ENCODE measurements at regions not wholly inside any gene's neighbourhood (a gene's known extent, or its start where the extent isn't known, plus 50 kb on each side); places are given as distances from the start of the nearest gene placed in this dataset.

DNA sequence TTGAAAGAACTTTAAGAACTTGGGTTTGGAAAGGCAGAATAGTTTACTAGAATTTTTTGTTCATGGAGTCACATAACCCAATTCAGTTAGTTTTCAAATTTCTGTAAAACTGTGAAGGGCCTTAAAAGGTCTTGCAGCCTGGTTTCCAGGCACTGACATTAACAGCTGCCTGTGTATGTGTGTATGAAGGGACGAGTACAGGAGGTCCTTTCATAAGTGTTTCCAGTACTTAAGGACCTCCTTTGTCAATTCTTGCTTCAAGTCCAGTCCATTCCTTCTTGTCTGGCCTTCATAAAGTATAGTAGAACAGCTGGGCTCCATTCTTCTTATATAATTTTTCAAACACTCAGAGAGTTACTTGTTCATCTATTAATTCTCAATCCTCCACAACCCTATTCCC is 136.5 kb downstream of the NR4A2 start:
- no peak for DNase-seq
- intact Hi-C loops (cut with micrococcal nuclease): no loop called here
- Histone ChIP-seq H3K4me1 (ENCODE audit: control insufficient read depth, insufficient read depth, low read length) (no peaks in the 10 kb centered on the region), H3K27me3 (ENCODE audit: control insufficient read depth, insufficient read depth, low read length) (peaks cover 7% of the 10 kb centered on the region), H3K36me3 (ENCODE audit: control insufficient read depth, insufficient read depth, low read length) (no peaks in the 10 kb centered on the region), H3K4me3 (ENCODE audit: low read length) (no peak overlapping the region), H3K9me3 (ENCODE audit: control insufficient read depth, insufficient read depth, low read length) (no peaks in the 10 kb centered on the region), H3K27ac (ENCODE audit: low read length) (no peak overlapping the region)
- Mint-ChIP-seq H3K4me3 (no peak overlapping the region), H3K4me1 (no peaks in the 10 kb centered on the region), H3K9me3 (no peaks in the 10 kb centered on the region), H3K27ac (no peak overlapping the region), H3K36me3 (no peaks in the 10 kb centered on the region), H3K27me3 (ENCODE audit: low read depth in 2 of 2) (peaks cover 0 to 12% of the 10 kb centered on the region in 2 donors)
- TF ChIP-seq, protein P1, sequence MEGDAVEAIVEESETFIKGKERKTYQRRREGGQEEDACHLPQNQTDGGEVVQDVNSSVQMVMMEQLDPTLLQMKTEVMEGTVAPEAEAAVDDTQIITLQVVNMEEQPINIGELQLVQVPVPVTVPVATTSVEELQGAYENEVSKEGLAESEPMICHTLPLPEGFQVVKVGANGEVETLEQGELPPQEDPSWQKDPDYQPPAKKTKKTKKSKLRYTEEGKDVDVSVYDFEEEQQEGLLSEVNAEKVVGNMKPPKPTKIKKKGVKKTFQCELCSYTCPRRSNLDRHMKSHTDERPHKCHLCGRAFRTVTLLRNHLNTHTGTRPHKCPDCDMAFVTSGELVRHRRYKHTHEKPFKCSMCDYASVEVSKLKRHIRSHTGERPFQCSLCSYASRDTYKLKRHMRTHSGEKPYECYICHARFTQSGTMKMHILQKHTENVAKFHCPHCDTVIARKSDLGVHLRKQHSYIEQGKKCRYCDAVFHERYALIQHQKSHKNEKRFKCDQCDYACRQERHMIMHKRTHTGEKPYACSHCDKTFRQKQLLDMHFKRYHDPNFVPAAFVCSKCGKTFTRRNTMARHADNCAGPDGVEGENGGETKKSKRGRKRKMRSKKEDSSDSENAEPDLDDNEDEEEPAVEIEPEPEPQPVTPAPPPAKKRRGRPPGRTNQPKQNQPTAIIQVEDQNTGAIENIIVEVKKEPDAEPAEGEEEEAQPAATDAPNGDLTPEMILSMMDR (IDR thresholded peaks at IDR 0.05): no peak
- WGBS (ENCODE audit: insufficient coverage): 55% methylated on average over 1 of the region's 1 CpG
- no peak for ATAC-seq

DNA sequence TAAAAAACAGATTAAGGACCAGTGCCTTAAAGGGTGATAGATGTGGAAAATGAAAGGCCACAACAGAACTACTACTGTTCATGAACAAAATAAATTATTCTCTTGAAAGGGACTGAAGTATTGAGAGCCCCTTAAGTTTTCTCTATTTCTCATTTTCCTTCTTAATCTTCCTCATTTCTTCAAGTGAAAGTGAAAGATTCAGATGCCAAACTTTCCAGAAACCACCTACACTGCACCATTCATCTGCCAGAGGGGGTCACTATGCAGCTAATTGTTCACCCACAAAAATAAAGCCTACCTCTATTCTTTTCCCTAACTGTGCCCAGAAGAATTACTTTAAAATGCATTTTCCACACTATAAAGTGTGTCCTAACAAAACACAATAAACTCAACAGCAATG is 140.1 kb downstream of the NR4A2 start:
- DNase-seq: peak in 1 of 2 donors; percentile 37
- H3K36me3 Mint-ChIP-seq: no peaks in the 10 kb centered on the region

DNA sequence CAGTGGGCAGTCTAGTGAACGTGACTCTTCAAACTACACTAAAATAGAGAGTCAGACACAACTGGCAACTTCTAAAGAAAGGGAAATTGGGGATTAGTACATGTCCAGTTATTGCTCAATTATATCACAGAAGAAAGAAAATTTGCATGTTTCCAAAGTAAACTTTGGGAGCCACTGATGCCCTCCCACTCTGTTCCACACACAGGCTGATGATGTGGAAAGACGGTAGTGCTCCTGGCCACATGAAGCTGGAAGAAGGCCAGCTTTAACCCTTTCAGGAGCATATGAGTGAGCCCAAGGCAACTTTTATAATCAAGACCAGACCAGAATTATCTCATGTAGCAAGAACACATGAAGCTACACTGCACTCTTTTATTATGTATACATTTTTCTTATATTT is 141.0 kb downstream of the NR4A2 start:
- DNase-seq (no peak), ATAC-seq (no peak)
- Mint-ChIP-seq H3K27me3 (ENCODE audit: low read depth in 2 of 2) (peaks cover 0 to 6% of the 10 kb centered on the region in 2 donors), H3K4me3 (no peak overlapping the region), H3K4me1 (no peaks in the 10 kb centered on the region), H3K9me3 (no peaks in the 10 kb centered on the region), H3K27ac (no peak overlapping the region), H3K36me3 (no peaks in the 10 kb centered on the region)
- no peak overlapping the region for H3K27ac ChIP-seq (ENCODE audit: low read length)
- intact Hi-C loops (cut with micrococcal nuclease): loop anchor here (5.0 kb wide), 1 partner anchor 396 kb away; no protein-coding TSS in a partner anchor
- H3K9me3 ChIP-seq (ENCODE audit: control insufficient read depth, insufficient read depth, low read length): no peaks in the 10 kb centered on the region
- TF ChIP-seq, protein P1 (IDR thresholded peaks at IDR 0.05): no peak
- WGBS (ENCODE audit: insufficient coverage): 42% methylated on average over 1 of the region's 2 CpGs
- H3K4me1 ChIP-seq (ENCODE audit: control insufficient read depth, insufficient read depth, low read length): no peaks in the 10 kb centered on the region
- H3K27me3 ChIP-seq (ENCODE audit: control insufficient read depth, insufficient read depth, low read length): peaks cover 3% of the 10 kb centered on the region
- H3K4me3 ChIP-seq (ENCODE audit: low read length): no peak overlapping the region
- no peaks in the 10 kb centered on the region for H3K36me3 ChIP-seq (ENCODE audit: control insufficient read depth, insufficient read depth, low read length)

More for the DNA sequence above, 140.1 kb downstream of the NR4A2 start:
- Mint-ChIP-seq H3K27ac (no peak overlapping the region), H3K27me3 (ENCODE audit: low read depth in 2 of 2) (peaks cover 0 to 6% of the 10 kb centered on the region in 2 donors), H3K9me3 (no peaks in the 10 kb centered on the region), H3K4me1 (no peaks in the 10 kb centered on the region), H3K4me3 (no peak overlapping the region)
- Histone ChIP-seq H3K27me3 (ENCODE audit: control insufficient read depth, insufficient read depth, low read length) (peaks cover 3% of the 10 kb centered on the region), H3K9me3 (ENCODE audit: control insufficient read depth, insufficient read depth, low read length) (no peaks in the 10 kb centered on the region), H3K27ac (ENCODE audit: low read length) (no peak overlapping the region), H3K36me3 (ENCODE audit: control insufficient read depth, insufficient read depth, low read length) (no peaks in the 10 kb centered on the region), H3K4me3 (ENCODE audit: low read length) (no peak overlapping the region), H3K4me1 (ENCODE audit: control insufficient read depth, insufficient read depth, low read length) (no peaks in the 10 kb centered on the region)
- intact Hi-C loops (cut with micrococcal nuclease): loop anchor here (5.0 kb wide), 1 partner anchor 395 kb away; no protein-coding TSS in a partner anchor
- TF ChIP-seq, protein P1 (IDR thresholded peaks at IDR 0.05): no peak
- ATAC-seq: no peak

DNA sequence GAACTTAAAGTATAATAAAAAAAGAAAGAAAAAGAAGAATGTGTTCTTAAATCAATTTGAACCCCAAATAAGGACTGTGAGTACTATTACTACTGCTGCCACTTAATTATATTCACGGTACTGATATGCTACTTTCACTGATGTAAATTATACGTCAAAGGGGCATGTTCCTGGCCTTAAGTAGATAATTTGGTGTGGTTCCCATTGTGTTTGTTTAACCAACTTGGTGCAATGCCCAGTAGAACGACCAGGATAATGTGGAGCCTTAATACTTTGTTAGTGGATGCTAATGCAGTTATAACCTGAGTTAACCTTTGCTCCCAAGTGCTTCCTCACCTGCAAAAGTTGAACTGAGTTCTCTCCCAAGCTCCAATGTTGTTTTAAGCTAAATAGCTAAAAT is 142.0 kb downstream of the NR4A2 start:
- no peak overlapping the region for H3K27ac Mint-ChIP-seq
- no peaks in the 10 kb centered on the region for H3K9me3 Mint-ChIP-seq

More for the DNA sequence above, 142.0 kb downstream of the NR4A2 start:
- no peaks in the 10 kb centered on the region for H3K36me3 Mint-ChIP-seq
- Histone ChIP-seq H3K4me1 (ENCODE audit: control insufficient read depth, insufficient read depth, low read length) (no peaks in the 10 kb centered on the region), H3K27me3 (ENCODE audit: control insufficient read depth, insufficient read depth, low read length) (no peaks in the 10 kb centered on the region), H3K4me3 (ENCODE audit: low read length) (no peak overlapping the region), H3K36me3 (ENCODE audit: control insufficient read depth, insufficient read depth, low read length) (no peaks in the 10 kb centered on the region), H3K9me3 (ENCODE audit: control insufficient read depth, insufficient read depth, low read length) (no peaks in the 10 kb centered on the region), H3K27ac (ENCODE audit: low read length) (no peak overlapping the region)
- intact Hi-C loops (cut with micrococcal nuclease): loop anchor here (5.0 kb wide), 1 partner anchor 397 kb away; no protein-coding TSS in a partner anchor
- TF ChIP-seq, protein P1 (IDR thresholded peaks at IDR 0.05): no peak
- WGBS (ENCODE audit: insufficient coverage): 91% methylated on average over 3 of the region's 3 CpGs
- no peaks in the 10 kb centered on the region for H3K4me1 Mint-ChIP-seq
- H3K4me3 Mint-ChIP-seq: no peak overlapping the region
- DNase-seq (no peak), ATAC-seq (no peak)
- H3K27me3 Mint-ChIP-seq (ENCODE audit: low read depth in 2 of 2): peaks cover 0 to 6% of the 10 kb centered on the region in 2 donors

All from natural killer cell (primary cell).